ENCODE measurements at regions not wholly inside any gene's neighbourhood (a gene's known extent, or its start where the extent isn't known, plus 50 kb on each side); places are given as distances from the start of the nearest gene placed in this dataset.

DNA sequence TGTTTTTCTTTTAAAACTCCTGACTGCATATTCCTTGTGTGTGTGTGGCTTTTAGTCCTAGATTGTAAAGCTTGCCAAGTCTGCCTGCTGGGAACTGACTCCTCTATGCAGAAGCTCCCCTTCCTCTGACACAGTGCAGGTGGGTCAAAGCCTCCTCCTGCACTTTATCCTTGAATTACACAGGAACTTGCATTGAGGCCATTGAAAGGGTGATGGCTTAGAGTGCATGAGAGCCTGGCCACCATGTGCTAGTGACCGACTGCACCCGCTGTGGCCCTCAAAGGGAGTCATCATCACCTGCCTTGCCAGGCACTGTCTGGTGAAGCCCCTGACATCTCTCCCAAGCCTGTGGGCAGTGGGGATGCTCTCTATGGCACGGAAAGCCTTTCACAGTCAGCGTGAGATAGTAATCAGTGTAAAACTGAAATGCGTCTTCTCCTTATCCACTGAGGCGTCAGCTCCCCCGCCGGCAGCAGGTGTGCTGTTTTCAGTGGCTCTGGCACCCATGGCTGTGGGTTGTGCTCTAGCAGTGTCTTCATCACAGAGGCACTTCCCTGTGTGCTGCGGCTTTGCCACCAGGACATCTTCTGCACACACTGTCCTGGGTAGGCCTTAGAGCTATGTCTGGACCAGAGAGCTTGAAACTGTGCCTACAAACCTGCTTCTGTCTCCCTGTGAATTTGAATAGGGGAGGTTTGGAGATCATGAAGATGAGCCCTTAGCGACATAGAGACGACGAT lies 87.9 kb downstream of the THBS2 start:
- DNase-seq, result no peak

DNA sequence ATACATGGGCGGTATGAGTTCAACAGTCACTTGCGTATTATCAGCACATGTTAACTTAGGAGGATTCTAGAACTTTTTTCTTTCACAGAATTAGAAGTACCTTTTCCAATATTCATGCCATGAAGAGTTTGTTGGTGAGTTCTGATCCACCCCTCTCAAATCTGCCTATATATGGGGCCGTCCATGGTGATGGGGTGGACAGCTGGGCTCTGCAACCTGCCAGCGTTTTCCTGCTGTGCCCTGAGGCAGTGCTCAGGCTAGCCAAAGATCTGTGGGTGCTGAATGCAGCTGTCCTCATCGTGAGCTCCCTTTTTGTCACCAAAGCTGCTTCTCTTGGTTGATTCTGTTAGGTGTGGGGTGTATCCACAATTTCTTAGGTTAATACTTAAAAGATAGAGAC lies 88.7 kb downstream of the THBS2 start:
- no peak for DNase-seq

DNA sequence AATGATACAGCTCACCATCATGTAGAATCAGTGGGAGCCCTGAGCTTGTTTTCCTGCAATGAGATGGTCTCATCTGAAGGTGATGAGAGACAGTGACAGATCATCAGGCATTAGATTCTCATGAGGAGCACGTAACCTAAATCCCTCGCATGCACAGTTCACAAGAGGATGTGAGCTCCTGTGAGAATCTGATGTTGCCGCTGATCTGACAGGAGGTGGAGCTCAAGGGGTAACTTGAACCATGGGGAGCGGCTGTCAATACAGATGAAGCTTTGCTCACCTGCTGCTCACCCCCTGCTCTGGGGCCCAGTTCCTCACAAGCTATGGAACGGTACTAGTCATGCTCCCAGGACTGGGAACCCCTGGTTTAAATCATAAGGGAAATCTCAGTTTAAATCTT lies 89.2 kb downstream of the THBS2 start:
- no peak for DNase-seq

DNA sequence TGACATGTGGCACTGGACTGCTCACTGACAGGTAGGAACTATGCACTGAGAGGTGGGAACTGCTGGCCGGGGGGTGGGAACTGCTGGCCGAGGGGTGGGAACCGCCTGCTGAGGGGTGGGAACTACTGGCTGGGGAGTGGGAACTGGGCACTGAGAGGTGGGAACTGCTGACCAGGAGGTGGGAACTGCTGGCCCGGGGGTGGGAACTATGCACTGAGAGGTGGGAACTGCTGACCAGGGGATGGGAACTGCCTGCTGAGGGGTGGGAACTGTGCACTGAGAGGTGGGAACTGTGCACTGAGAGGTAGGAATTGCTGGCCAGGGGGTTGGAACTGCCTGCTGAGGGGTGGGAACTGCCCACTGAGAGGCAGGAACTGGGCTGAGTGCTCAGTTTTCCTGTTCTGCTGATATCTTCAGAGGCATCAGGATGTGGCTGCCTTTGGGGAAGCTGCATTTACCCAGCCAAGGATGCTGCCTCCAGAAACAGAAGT lies 90.2 kb downstream of the THBS2 start:
- DNase-seq, result no peak

GRCh38 chr6:169162752-169163407 lies 90.8 kb downstream of the THBS2 start:
- no peak for DNase-seq

DNA sequence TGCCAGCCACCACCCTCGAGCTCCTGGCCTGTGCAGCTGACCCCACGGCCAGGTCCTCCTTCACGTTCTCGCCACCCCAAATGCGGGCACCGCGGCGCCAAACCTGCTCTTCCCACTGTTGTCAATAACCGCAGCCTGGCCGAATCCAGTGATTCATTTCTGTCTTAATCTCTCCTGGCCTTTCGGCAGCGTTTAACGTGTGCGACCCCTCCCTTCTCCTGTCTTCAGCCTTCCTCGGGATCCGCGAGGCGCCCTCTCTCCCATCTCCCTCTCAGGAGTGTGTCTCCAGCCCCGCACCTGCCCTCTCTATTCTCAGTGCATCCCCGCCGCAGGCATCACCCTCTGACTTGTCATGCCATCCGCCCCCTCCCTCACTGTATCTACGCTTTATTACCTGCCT lies 91.4 kb downstream of the THBS2 start:
- no peak for DNase-seq

GRCh38 chr6:169161572-169162167 lies 92.0 kb downstream of the THBS2 start:
- no peak for DNase-seq

- no peak for DNase-seq
These were observed 92.6 kb downstream of the THBS2 start for GRCh38 chr6:169160855-169161560.

- DNase-seq, result no peak
These were observed 93.4 kb downstream of the THBS2 start for GRCh38 chr6:169160091-169160854.

GRCh38 chr6:169159331-169159730 lies 94.3 kb downstream of the THBS2 start:
- DNase-seq, result no peak

- no peak for DNase-seq
These were observed 95.0 kb downstream of the THBS2 start for GRCh38 chr6:169158691-169159090.

- no peak for DNase-seq
These were observed 95.5 kb downstream of the THBS2 start for GRCh38 chr6:169158174-169158573.

- DNase-seq, result no peak
These were observed 96.2 kb downstream of the THBS2 start for GRCh38 chr6:169157197-169158148.

DNA sequence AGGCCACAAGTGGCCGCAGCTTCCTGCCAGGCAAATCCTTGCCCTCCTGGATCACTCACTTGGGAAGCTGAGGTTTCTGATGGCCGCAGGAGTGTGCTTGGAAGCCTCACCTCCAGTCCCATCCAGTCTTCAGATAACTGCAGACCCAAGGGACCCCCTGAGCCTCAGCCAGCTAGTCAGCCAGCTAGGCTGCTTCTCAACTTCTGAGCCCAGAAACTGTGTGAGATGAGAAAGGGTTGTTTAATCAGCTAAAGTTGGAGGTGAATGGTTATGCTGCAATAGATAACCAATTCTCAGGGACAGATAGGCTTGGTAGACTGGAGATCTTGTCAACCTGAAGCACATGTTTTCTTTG lies 96.9 kb downstream of the THBS2 start:
- DNase-seq, result no peak

DNA sequence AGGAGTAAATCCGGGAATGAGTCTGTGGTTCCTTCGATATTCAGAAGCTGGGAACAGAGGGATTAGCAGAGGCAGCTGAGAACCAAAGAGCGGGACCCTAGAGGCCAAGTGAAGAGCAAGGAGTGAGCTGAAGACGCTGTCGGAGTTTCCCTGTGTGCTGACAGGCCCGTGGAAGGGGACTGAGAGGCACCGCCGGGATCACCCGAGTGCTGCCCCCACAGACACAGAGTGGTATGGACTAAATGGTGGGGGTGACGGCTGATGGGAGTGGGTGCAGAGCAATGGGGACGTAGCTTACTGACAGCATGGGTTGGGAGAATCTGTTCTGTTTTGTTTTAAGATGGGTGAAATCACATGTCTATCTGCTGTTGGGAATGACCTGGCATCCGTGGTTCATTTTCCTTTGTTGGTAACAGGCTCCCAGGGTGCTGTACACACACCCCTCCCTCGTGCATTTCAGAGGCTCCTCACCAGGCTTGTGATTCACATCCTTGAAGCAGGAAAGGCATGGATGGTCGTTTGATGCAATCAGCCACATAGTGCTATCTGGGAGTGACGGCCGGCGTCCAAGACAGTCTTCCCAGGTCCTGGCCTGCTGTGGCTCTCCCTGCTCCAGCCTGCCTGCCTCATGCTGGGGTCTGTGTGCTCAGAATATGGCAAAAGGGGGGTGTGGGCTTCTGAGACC lies 97.4 kb downstream of the THBS2 start:
- DNase-seq, result no peak

DNA sequence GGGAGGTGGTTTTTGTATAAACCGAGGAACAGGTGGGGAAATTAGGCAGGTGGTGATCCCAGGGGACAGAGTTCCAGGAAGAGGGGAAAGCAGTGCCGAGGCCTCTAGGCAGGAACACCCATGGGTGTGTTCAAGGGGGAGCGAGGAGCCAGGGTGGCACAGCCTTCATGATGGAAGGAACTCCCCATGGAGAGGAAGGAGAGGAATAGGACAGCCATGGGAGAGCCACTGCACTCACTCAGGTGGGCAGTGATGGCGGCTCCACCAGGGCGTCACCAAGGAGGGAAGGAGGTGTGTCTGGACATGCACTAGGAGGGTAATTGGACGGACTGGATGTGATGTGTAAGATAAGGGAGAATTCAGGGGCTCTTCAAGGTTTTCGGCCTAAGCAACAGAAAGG lies 98.2 kb downstream of the THBS2 start:
- no peak for DNase-seq

DNA sequence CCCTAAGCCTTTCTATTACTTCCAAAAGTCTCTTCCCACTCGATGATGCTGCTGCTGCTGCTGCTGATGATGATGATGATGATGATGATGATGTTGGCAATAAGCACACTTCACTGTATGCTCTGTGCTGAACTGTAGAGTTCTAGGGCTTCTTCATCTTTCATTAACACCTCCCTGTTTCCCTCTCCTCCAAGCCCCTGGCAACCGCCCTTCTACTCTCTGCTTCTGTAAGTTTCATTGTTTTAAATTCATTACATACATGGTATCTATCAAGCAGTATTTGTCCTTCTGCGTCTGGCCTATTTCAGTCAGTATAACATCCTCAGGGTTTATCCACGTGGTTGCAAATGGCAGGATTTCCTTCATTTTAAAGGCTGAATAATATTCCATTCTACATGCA lies 100.2 kb downstream of the THBS2 start:
- no peak for DNase-seq

DNA sequence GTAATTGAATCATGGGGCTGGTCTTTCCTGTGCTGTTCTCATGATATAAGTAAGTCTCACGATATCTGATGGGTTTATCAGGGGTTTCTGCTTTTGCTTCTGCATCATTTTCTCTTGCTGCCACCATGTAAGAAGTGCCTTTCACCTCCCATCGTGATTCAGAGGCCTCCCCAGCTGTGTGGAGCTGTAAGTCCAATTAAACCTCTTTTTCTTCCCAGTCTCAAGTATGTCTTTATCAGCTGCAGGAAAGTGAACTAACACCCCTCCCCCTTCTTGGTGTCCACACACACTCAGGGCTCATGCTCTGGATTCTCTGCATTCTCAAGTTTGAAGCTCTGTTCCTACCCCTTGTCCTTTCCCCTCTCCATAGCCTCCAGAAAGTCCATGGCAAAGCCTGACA lies 107.1 kb downstream of the THBS2 start:
- DNase-seq, result no peak

- no peak for DNase-seq
These were observed 107.6 kb downstream of the THBS2 start for GRCh38 chr6:169145991-169146501.

- DNase-seq, result no peak
These were observed 108.2 kb downstream of the THBS2 start for GRCh38 chr6:169145496-169145895.

DNA sequence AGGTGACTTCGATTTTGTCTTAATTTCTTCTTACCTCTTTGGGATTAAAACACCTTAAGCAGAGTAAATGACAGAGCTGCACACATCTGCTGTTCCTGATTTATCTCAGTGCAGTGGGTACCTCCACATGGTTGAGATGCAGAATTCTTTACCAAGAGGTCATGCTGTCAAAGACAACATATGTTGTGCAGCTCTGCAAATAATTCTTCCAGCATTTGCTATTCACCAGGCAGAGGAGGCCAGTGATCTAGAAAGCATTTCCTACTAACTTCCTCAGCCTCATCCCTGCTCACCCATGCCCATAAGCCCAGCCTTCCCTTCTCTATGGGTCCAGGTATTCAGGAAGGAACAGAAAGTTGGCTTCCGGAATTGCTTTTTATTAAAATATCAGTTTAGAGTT lies 109.3 kb downstream of the THBS2 start:
- DNase-seq, result no peak

Data from NCI-H2171 (cell line).